GM19240 (cell line): ENCODE measurements at regions not wholly inside any gene's neighbourhood (a gene's known extent, or its start where the extent isn't known, plus 50 kb on each side); places are given as distances from the start of the nearest gene placed in this dataset.

Source experiments
- DNase-seq: peaks from one replicate; pipeline ENCODE4 v3.0.0; 2011; ENCODE audit warnings: low spot score; ENCODE audit not compliant: insufficient read length

- no peak for DNase-seq
Observed at GRCh38 chr4:84441758-84442377, 57.2 kb downstream of the NKX6-1 start.

- DNase-seq = no peak
Observed at GRCh38 chr4:84439996-84440395, 59.1 kb downstream of the NKX6-1 start.

GRCh38 chr4:84436812-84437211 is 62.3 kb downstream of the NKX6-1 start:
- no peak for DNase-seq

- DNase-seq = no peak
Observed at GRCh38 chr4:84434344-84434743, 64.7 kb downstream of the NKX6-1 start.

GRCh38 chr4:84433633-84434222 is 65.4 kb downstream of the NKX6-1 start:
- DNase-seq = no peak

- DNase-seq = no peak
Observed at GRCh38 chr4:84432713-84433112, 66.4 kb downstream of the NKX6-1 start.

GRCh38 chr4:84420608-84421007 is 78.5 kb downstream of the NKX6-1 start:
- DNase-seq = no peak

- DNase-seq = no peak
Observed at GRCh38 chr4:84419201-84419600, 79.9 kb downstream of the NKX6-1 start.

- no peak for DNase-seq
Observed at GRCh38 chr4:84417997-84418709, 80.9 kb downstream of the NKX6-1 start.

- no peak for DNase-seq
Observed at GRCh38 chr4:84413976-84414375, 85.1 kb downstream of the NKX6-1 start.

- no peak for DNase-seq
Observed at GRCh38 chr4:84413480-84413879, 85.6 kb downstream of the NKX6-1 start.

- no peak for DNase-seq
Observed at GRCh38 chr4:84412062-84412461, 87.0 kb downstream of the NKX6-1 start.

GRCh38 chr4:84407554-84408407 is 91.3 kb downstream of the NKX6-1 start:
- DNase-seq = no peak

- DNase-seq = no peak
Observed at GRCh38 chr4:84403656-84404055, 95.4 kb downstream of the NKX6-1 start.

GRCh38 chr4:84401701-84402306 is 97.3 kb downstream of the NKX6-1 start:
- DNase-seq = no peak

GRCh38 chr4:84394386-84394785 is 104.7 kb downstream of the NKX6-1 start:
- no peak for DNase-seq

- no peak for DNase-seq
Observed at GRCh38 chr4:84392951-84393590, 106.0 kb downstream of the NKX6-1 start.

GRCh38 chr4:84389406-84389805 is 109.7 kb downstream of the NKX6-1 start:
- DNase-seq = no peak

- no peak for DNase-seq
Observed at GRCh38 chr4:84385203-84385602, 113.9 kb downstream of the NKX6-1 start.

GRCh38 chr4:84384801-84385200 is 114.3 kb downstream of the NKX6-1 start:
- no peak for DNase-seq

GRCh38 chr4:84381759-84382158 is 117.3 kb downstream of the NKX6-1 start:
- no peak for DNase-seq
